KMS-11 (cell line): ENCODE measurements at regions not wholly inside any gene's neighbourhood (a gene's known extent, or its start where the extent isn't known, plus 50 kb on each side); places are given as distances from the start of the nearest gene placed in this dataset.

Source experiments
- H2AFZ ChIP-seq: fragments of 200-600 bp; sonication (generic); 2 replicates; pipeline ENCODE4 v1.6.1; 2016; ENCODE audit warnings: antibody characterized with exemption, mixed run types, low read depth
- H3K27ac ChIP-seq: fragments of 200-600 bp; sonication (generic); 2 replicates; pipeline ENCODE4 v1.6.1; 2016; ENCODE audit warnings: mild to moderate bottlenecking, mixed run types
- H3K27me3 ChIP-seq: fragments of 200-600 bp; sonication (generic); 2 replicates; pipeline ENCODE4 v1.6.1; 2017; ENCODE audit warnings: mild to moderate bottlenecking, low read depth, mixed run types, moderate library complexity; ENCODE audit not compliant: insufficient read depth
- H3K36me3 ChIP-seq: fragments of 200-600 bp; sonication (generic); 2 replicates; pipeline ENCODE4 v1.6.1; 2017; ENCODE audit warnings: mild to moderate bottlenecking, mixed run types; ENCODE audit not compliant: insufficient read depth
- H3K4me1 ChIP-seq: fragments of 200-600 bp; sonication (generic); 2 replicates; pipeline ENCODE4 v1.6.1; 2016; ENCODE audit warnings: mild to moderate bottlenecking, low read depth, mixed run types; ENCODE audit not compliant: poor library complexity, severe bottlenecking
- H3K4me2 ChIP-seq: fragments of 200-600 bp; sonication (generic); 2 replicates; pipeline ENCODE4 v1.7.0; 2016; ENCODE audit warnings: mild to moderate bottlenecking, mixed run types
- H3K4me3 ChIP-seq: fragments of 200-600 bp; sonication (generic); IDR thresholded peaks from 2 replicates; pipeline ENCODE4 v1.6.1; 2017; ENCODE audit warnings: low read depth, low read length, mixed read lengths; ENCODE audit not compliant: insufficient read depth
- H3K79me2 ChIP-seq: fragments of 200-600 bp; sonication (generic); 2 replicates; pipeline ENCODE4 v1.6.1; 2016; ENCODE audit warnings: low read depth, mixed run types; ENCODE audit not compliant: insufficient read depth
- H3K9ac ChIP-seq: fragments of 200-600 bp; sonication (generic); 2 replicates; pipeline ENCODE4 v1.6.1; 2016; ENCODE audit warnings: mild to moderate bottlenecking, mixed run types
- H4K20me1 ChIP-seq: fragments of 200-600 bp; sonication (generic); 2 replicates; pipeline ENCODE4 v1.6.1; 2016; ENCODE audit warnings: mild to moderate bottlenecking, mixed run types; ENCODE audit not compliant: insufficient read depth
- CTCF ChIP-seq: fragments of 200-600 bp; sonication (generic); conservative IDR thresholded peaks from 2 replicates; pipeline ENCODE4 v1.6.1; 2017; ENCODE audit warnings: low read depth, mild to moderate bottlenecking, antibody characterized with exemption, low read length, moderate library complexity, mixed read lengths

GRCh38 chr16:80390046-80390445, 150.7 kb upstream of the DYNLRB2 start:
- Histone ChIP-seq H3K4me3 (no peak overlapping the region), H3K9ac (no peak overlapping the region), H4K20me1 (no peaks in the 10 kb centered on the region), H3K4me2 (no peak overlapping the region), H3K36me3 (no peaks in the 10 kb centered on the region), H3K4me1 (no peaks in the 10 kb centered on the region), H2AFZ (no peak overlapping the region), H3K27ac (no peak overlapping the region), H3K79me2 (no peaks in the 10 kb centered on the region), H3K27me3 (no peaks in the 10 kb centered on the region)
- TF ChIP-seq CTCF: no peak

- Histone ChIP-seq H3K27me3 (no peaks in the 10 kb centered on the region), H3K9ac (no peak overlapping the region), H3K4me3 (no peak overlapping the region), H2AFZ (no peak overlapping the region), H3K79me2 (no peaks in the 10 kb centered on the region), H3K4me2 (no peak overlapping the region), H4K20me1 (no peaks in the 10 kb centered on the region), H3K36me3 (no peaks in the 10 kb centered on the region), H3K27ac (no peak overlapping the region), H3K4me1 (no peaks in the 10 kb centered on the region)
- no peak for TF ChIP-seq CTCF
These were observed 151.5 kb upstream of the DYNLRB2 start for GRCh38 chr16:80389338-80389737.

GRCh38 chr16:80387318-80387921, 153.4 kb upstream of the DYNLRB2 start:
- no peak overlapping the region for H2AFZ ChIP-seq
- H3K27me3 ChIP-seq: no peaks in the 10 kb centered on the region
- H3K9ac ChIP-seq: no peak overlapping the region
- no peaks in the 10 kb centered on the region for H3K4me1 ChIP-seq
- no peaks in the 10 kb centered on the region for H3K36me3 ChIP-seq
- no peaks in the 10 kb centered on the region for H4K20me1 ChIP-seq
- no peak for TF ChIP-seq CTCF
- no peak overlapping the region for H3K4me2 ChIP-seq
- H3K27ac ChIP-seq: no peak overlapping the region
- H3K79me2 ChIP-seq: no peaks in the 10 kb centered on the region
- H3K4me3 ChIP-seq: no peak overlapping the region

- no peaks in the 10 kb centered on the region for H3K36me3 ChIP-seq
- no peak for TF ChIP-seq CTCF
- no peaks in the 10 kb centered on the region for H3K27me3 ChIP-seq
- H3K4me1 ChIP-seq: no peaks in the 10 kb centered on the region
- no peak overlapping the region for H3K27ac ChIP-seq
- no peaks in the 10 kb centered on the region for H3K79me2 ChIP-seq
- H3K4me2 ChIP-seq: no peak overlapping the region
- H4K20me1 ChIP-seq: no peaks in the 10 kb centered on the region
- H3K4me3 ChIP-seq: no peak overlapping the region
- no peak overlapping the region for H2AFZ ChIP-seq
- H3K9ac ChIP-seq: no peak overlapping the region
These were observed 155.9 kb upstream of the DYNLRB2 start for GRCh38 chr16:80384862-80385261.
